Parathyroid adenoma (tissue), 2 donors: ENCODE measurements at regions not wholly inside any gene's neighbourhood (a gene's known extent, or its start where the extent isn't known, plus 50 kb on each side); places are given as distances from the start of the nearest gene placed in this dataset.

Experiments
- H2AFZ ChIP-seq: fragments of 300-600 bp; sonication (generic); one replicate; pipeline ENCODE4 v1.7.0; 2017; ENCODE audit warnings: antibody characterized with exemption, mild to moderate bottlenecking
- H3K27ac ChIP-seq: fragments of 300-600 bp; sonication (generic); one replicate; pipeline ENCODE4 v1.7.0; 2017
- H3K27me3 ChIP-seq: fragments of 300-600 bp; sonication (generic); one replicate; pipeline ENCODE4 v1.7.0; 2017; ENCODE audit warnings: low read length; ENCODE audit not compliant: control insufficient read depth, insufficient read depth
- H3K36me3 ChIP-seq: fragments of 300-600 bp; sonication (generic); one replicate; pipeline ENCODE4 v1.7.0; 2017; ENCODE audit warnings: low read length; ENCODE audit not compliant: control insufficient read depth, insufficient read depth
- H3K4me1 ChIP-seq: fragments of 300-600 bp; sonication (generic); one replicate; pipeline ENCODE4 v1.7.0; 2017; ENCODE audit warnings: control low read depth
- H3K4me2 ChIP-seq: fragments of 300-600 bp; sonication (generic); one replicate; pipeline ENCODE4 v1.7.0; 2017; ENCODE audit warnings: low read length
- H3K4me3 ChIP-seq: fragments of 300-600 bp; sonication (generic); one replicate; pipeline ENCODE4 v1.7.0; 2017; ENCODE audit warnings: low read depth, low read length
- H3K79me2 ChIP-seq: fragments of 300-600 bp; sonication (generic); one replicate; pipeline ENCODE4 v1.7.0; 2017; ENCODE audit warnings: control low read depth
- H3K9ac ChIP-seq: fragments of 300-600 bp; sonication (generic); one replicate; pipeline ENCODE4 v1.7.0; 2017; ENCODE audit warnings: mild to moderate bottlenecking
- H3K9me3 ChIP-seq: fragments of 300-600 bp; sonication (generic); one replicate; pipeline ENCODE4 v1.7.0; 2017; ENCODE audit warnings: low read length; ENCODE audit not compliant: control insufficient read depth
- TF ChIP-seq, protein P1 (sequence below): fragments of 300-600 bp; sonication (generic); IDR thresholded peaks from one replicate; pipeline ENCODE4 v1.7.0; 2017; ENCODE audit warnings: antibody characterized with exemption, mild to moderate bottlenecking
- donor health status: primary hyperparathyroidism.

DNA sequence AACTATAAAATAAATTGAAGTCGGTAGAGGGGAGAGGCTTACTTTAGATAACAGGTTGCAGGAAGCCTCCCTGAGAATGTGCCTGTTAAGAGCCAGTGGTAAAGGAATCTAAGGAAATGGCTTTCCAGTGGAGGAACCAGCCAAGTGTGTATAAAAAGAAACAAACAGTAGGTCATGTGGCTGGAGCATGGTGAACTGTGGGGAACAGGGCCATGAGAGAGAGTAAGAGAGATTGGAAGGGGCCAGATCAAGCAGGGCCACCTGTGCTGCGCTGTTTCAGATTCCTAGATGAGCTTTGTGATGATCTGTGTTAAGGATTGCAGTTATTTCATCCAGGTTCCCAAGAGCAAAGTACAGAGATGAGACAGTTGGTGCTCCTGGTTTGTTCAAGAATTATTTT lies 152.7 kb upstream of the SGCD start:
- Histone ChIP-seq H3K4me3 (no peak overlapping the region), H2AFZ (no peak overlapping the region), H3K9ac (no peak overlapping the region), H3K9me3 (no peaks in the 10 kb centered on the region), H3K79me2 (no peaks in the 10 kb centered on the region), H3K27ac (no peak overlapping the region), H3K4me2 (no peak overlapping the region), H3K4me1 (no peaks in the 10 kb centered on the region), H3K36me3 (no peaks in the 10 kb centered on the region), H3K27me3 (no peaks in the 10 kb centered on the region)
- TF ChIP-seq, protein P1, sequence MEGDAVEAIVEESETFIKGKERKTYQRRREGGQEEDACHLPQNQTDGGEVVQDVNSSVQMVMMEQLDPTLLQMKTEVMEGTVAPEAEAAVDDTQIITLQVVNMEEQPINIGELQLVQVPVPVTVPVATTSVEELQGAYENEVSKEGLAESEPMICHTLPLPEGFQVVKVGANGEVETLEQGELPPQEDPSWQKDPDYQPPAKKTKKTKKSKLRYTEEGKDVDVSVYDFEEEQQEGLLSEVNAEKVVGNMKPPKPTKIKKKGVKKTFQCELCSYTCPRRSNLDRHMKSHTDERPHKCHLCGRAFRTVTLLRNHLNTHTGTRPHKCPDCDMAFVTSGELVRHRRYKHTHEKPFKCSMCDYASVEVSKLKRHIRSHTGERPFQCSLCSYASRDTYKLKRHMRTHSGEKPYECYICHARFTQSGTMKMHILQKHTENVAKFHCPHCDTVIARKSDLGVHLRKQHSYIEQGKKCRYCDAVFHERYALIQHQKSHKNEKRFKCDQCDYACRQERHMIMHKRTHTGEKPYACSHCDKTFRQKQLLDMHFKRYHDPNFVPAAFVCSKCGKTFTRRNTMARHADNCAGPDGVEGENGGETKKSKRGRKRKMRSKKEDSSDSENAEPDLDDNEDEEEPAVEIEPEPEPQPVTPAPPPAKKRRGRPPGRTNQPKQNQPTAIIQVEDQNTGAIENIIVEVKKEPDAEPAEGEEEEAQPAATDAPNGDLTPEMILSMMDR: no peak

GRCh38 chr5:156178117-156178516 lies 148.8 kb upstream of the SGCD start:
- Histone ChIP-seq H3K27me3 (no peaks in the 10 kb centered on the region), H3K79me2 (peaks cover 11% of the 10 kb centered on the region), H2AFZ (no peak overlapping the region), H3K4me1 (no peaks in the 10 kb centered on the region), H3K27ac (no peak overlapping the region), H3K9ac (no peak overlapping the region), H3K4me3 (no peak overlapping the region), H3K36me3 (no peaks in the 10 kb centered on the region), H3K4me2 (no peak overlapping the region), H3K9me3 (no peaks in the 10 kb centered on the region)
- TF ChIP-seq, protein P1: no peak

DNA sequence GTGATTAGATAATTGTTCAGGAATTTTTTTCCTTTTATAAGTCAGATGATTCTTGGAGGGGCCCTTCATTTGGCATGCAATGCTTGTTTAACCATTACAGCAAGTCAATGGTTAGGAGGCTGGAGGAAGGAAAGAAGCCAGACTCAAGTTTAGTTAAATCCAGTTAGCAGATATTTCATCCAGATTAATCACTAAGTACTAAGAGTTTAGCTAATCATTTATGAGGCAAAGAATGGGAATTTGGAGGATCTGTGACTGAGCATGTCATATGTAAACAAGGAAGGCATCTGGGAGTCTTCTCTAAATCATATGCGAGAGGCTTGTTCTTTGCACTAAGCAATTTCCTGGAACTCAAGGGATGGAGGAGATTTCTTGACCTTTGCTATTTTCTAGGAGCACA lies 145.3 kb upstream of the SGCD start:
- no peak overlapping the region for H3K4me2 ChIP-seq
- H2AFZ ChIP-seq: no peak overlapping the region
- H3K27ac ChIP-seq: no peak overlapping the region
- no peak overlapping the region for H3K4me3 ChIP-seq
- H3K79me2 ChIP-seq: peaks cover 11% of the 10 kb centered on the region
- H3K27me3 ChIP-seq: no peaks in the 10 kb centered on the region
- H3K9ac ChIP-seq: no peak overlapping the region
- H3K9me3 ChIP-seq: no peaks in the 10 kb centered on the region
- TF ChIP-seq, protein P1: no peak
- no peaks in the 10 kb centered on the region for H3K36me3 ChIP-seq
- no peaks in the 10 kb centered on the region for H3K4me1 ChIP-seq

DNA sequence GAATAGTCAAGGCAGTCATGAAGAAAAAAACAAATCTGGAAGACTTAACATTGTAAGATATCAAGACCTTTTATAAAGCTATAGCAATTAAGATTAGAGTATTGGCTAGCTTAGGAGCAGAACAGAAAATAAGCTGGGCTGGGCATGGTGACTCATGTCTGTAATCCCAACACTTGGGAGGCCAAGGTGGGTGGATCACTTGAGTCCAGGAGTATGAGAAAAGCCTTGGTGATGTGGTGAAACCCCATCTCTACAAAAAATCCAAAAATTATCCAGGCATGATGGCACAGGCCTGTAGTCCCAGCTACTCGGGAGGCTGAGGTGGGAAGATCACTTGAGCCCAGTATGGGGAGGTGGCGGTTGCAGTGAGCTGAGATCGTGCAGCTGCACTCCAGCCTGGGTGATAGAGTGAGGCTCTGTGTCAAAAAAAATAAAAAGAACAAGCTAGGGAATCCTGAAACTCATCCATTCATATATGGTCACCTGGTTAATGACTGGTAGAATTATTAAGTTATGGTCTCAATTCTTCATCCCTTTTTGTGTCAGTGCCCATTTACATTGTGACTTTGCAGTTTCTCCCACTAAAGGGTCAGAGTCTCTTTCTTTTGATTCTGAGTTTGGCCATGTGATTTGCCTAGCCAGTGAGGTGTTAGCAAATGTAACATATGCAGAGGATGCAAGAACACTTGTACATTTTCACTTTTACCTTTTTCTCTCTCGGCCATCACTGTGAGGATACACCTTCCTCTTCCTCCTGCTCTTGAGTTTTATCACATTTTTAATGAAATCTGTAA lies 144.6 kb upstream of the SGCD start:
- Histone ChIP-seq H3K4me3 (no peak overlapping the region), H3K27me3 (no peaks in the 10 kb centered on the region), H3K9me3 (no peaks in the 10 kb centered on the region), H3K36me3 (no peaks in the 10 kb centered on the region), H2AFZ (no peak overlapping the region), H3K4me2 (no peak overlapping the region), H3K79me2 (peaks cover 11% of the 10 kb centered on the region), H3K4me1 (no peaks in the 10 kb centered on the region), H3K27ac (no peak overlapping the region), H3K9ac (no peak overlapping the region)
- TF ChIP-seq, protein P1: no peak

DNA sequence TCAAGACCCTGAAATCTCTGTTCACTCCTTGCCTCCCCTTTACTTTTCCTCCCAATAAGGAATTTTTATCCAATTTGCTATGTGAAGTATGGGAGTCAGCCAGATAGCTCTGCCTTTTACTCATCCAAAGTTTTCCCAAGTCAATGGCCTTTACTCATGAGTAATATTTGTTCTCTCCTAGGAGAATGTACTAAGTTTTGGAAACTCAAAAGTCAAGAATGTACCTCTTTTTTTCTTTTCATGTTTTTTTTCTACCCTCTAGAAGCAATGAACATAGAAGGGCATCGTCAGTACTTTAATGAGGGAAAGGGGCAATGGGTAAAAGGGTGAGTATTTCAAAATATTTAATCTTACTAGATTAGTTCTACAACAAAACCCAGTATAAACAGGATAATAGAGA lies 140.2 kb upstream of the SGCD start:
- Histone ChIP-seq H3K4me1 (no peaks in the 10 kb centered on the region), H3K79me2 (peaks cover 5% of the 10 kb centered on the region), H2AFZ (no peak overlapping the region), H3K36me3 (no peaks in the 10 kb centered on the region), H3K9me3 (no peaks in the 10 kb centered on the region), H3K27me3 (no peaks in the 10 kb centered on the region), H3K4me2 (no peak overlapping the region), H3K27ac (no peak overlapping the region), H3K9ac (no peak overlapping the region), H3K4me3 (no peak overlapping the region)
- TF ChIP-seq, protein P1: no peak
